Spleen (tissue), 11 donors: ENCODE measurements at regions not wholly inside any gene's neighbourhood (a gene's known extent, or its start where the extent isn't known, plus 50 kb on each side); places are given as distances from the start of the nearest gene placed in this dataset.

Source experiments
- DNase-seq: peaks from one replicate; pipeline ENCODE4 v3.0.0-alpha.2; 2020
- H3K27ac ChIP-seq, 8 donors: fragments of 200-600 bp; sonication (generic) in 7 of 8; 1 replicate in 4 of 8; 2 replicates in 4 of 8; pipeline versions ENCODE4 v1.5.0 to v1.8.0; 2016 to 2021; ENCODE audit warnings: inconsistent platforms in 4 of 8, mild to moderate bottlenecking in 4 of 8, moderate library complexity in 1 of 8
- H3K27me3 ChIP-seq, 7 donors: fragments of 200-600 bp; sonication (generic) in 6 of 7; replicated peaks in 1 of 7; 1 replicate in 4 of 7; 2 replicates in 3 of 7; pipeline versions ENCODE4 v1.5.0 to v1.8.0; 2016 to 2021; ENCODE audit warnings: inconsistent platforms in 3 of 7, mild to moderate bottlenecking in 1 of 7
- H3K36me3 ChIP-seq, 6 donors: fragments of 200-600 bp; sonication (generic) in 5 of 6; 1 replicate in 4 of 6; 2 replicates in 2 of 6; pipeline versions ENCODE4 v1.5.0 to v1.8.0; 2016 to 2021; ENCODE audit warnings: inconsistent platforms in 2 of 6
- H3K4me1 ChIP-seq, 6 donors: fragments of 200-600 bp; sonication (generic) in 5 of 6; 1 replicate in 3 of 6; 2 replicates in 3 of 6; pipeline versions ENCODE4 v1.5.0 to v1.8.0; 2016 to 2021; ENCODE audit warnings: inconsistent platforms in 3 of 6
- H3K4me3 ChIP-seq, 8 donors: fragments of 200-600 bp; sonication (generic) in 7 of 8; 1 replicate in 4 of 8; 2 replicates in 4 of 8; pipeline versions ENCODE4 v1.5.0 to v1.8.0; 2016 to 2021; ENCODE audit warnings: inconsistent platforms in 4 of 8, mild to moderate bottlenecking in 4 of 8, moderate library complexity in 2 of 8
- H3K9me3 ChIP-seq, 8 donors: fragments of 200-600 bp; sonication (generic) in 7 of 8; 1 replicate in 4 of 8; 2 replicates in 4 of 8; pipeline versions ENCODE4 v1.5.0 to v1.8.0; 2016 to 2021; ENCODE audit warnings: inconsistent platforms in 4 of 8
- CTCF ChIP-seq, 11 experiments: fragments of 200-600 bp in 7 of 11; fragments of 450-650 bp in 4 of 11; sonication (generic) in 4 of 11; IDR thresholded peaks in 8 of 11; conservative IDR thresholded peaks in 3 of 11; 1 replicate in 7 of 11; 2 replicates in 4 of 11; pipeline versions ENCODE4 v1.4.0 to v1.8.0; 2016 to 2021; ENCODE audit warnings: antibody characterized with exemption in 11 of 11, inconsistent platforms in 4 of 11, mild to moderate bottlenecking in 1 of 11
- POLR2A ChIP-seq, 3 donors: fragments of 450-650 bp; IDR thresholded peaks; one replicate each; pipeline ENCODE4 v1.5.1; 2017; ENCODE audit warnings: antibody characterized with exemption in 3 of 3, mild to moderate bottlenecking in 1 of 3
- POLR2AphosphoS5 ChIP-seq, 3 donors: sonication (generic); formaldehyde crosslinking; IDR thresholded peaks; one replicate each; pipeline ENCODE4 v1.5.1; 2017; ENCODE audit warnings: antibody characterized with exemption in 3 of 3
- WGBS, 5 donors: extraction: QIAGEN DNeasy Blood & Tissue Kit in 3 of 5; methylation state at CpG; one replicate each; pipeline versions ENCODE4 v1.1.5 to v1.1.7; 2013 to 2018; 5-methylcytosine and 5-hydroxymethylcytosine counted together
- intact Hi-C: fragments of 100-400 bp; cut with DNase I; formaldehyde crosslinking; loops from one replicate; pipeline ENCODE4 v1.15.0; 2023; ENCODE audit warnings: low total_unique reads
- donor health status: healthy with polysubstance abuse.
- donor health status: DM: no; HTN: no; CAD: no; lungs with moderate emphysema.
- donor health status: DM: no; HTN: no; CAD: no.
- donor health status: Bipolar disorder and iron deficiency.
- donor health status: healthy.
- donor health status: DM: no; HTN: no; CAD: no.
- donor health status: DM: yes; HTN: yes; CAD: no.

GRCh38 chr10:57884965-57885617, 382.6 kb downstream of the IPMK start:
- Histone ChIP-seq H3K4me1 (no peaks in the 10 kb centered on the region), H3K4me3 (no peak overlapping the region), H3K27ac (no peak overlapping the region), H3K36me3 (no peaks in the 10 kb centered on the region), H3K27me3 (no peaks in the 10 kb centered on the region), H3K9me3 (peaks cover 0 to 6% (median 0%) of the 10 kb centered on the region in 8 donors)
- WGBS, 5 donors: 46 to 64% (median 56%) methylated on average over 2 of the region's 2 CpGs
- intact Hi-C loops: no loop called here
- DNase-seq: no peak
- TF ChIP-seq POLR2AphosphoS5 (IDR thresholded peaks at IDR 0.05): no peak
- TF ChIP-seq CTCF (IDR thresholded peaks at IDR 0.05 in 8 of 11, conservative IDR thresholded peaks at IDR 0.05 in 3 of 11): no peak
- TF ChIP-seq POLR2A (IDR thresholded peaks at IDR 0.05): no peak

GRCh38 chr10:57884407-57884806, 383.3 kb downstream of the IPMK start:
- WGBS, 5 donors: 51 to 68% (median 58%) methylated on average over 2 of the region's 2 CpGs

GRCh38 chr10:57880446-57881227, 387.1 kb downstream of the IPMK start:
- TF ChIP-seq POLR2A (IDR thresholded peaks at IDR 0.05) (no peak), POLR2AphosphoS5 (IDR thresholded peaks at IDR 0.05) (no peak), CTCF (IDR thresholded peaks at IDR 0.05 in 8 of 11, conservative IDR thresholded peaks at IDR 0.05 in 3 of 11) (no peak)
- intact Hi-C loops: no loop called here

More at GRCh38 chr10:57884407-57884806, 383.3 kb downstream of the IPMK start:
- Histone ChIP-seq H3K4me1 (no peaks in the 10 kb centered on the region), H3K36me3 (no peaks in the 10 kb centered on the region), H3K27ac (no peak overlapping the region), H3K9me3 (peaks cover 0 to 6% (median 0%) of the 10 kb centered on the region in 8 donors), H3K27me3 (no peaks in the 10 kb centered on the region), H3K4me3 (no peak overlapping the region)
- DNase-seq: no peak
- intact Hi-C loops: no loop called here
- TF ChIP-seq CTCF (IDR thresholded peaks at IDR 0.05 in 8 of 11, conservative IDR thresholded peaks at IDR 0.05 in 3 of 11): no peak
- no peak for TF ChIP-seq POLR2A (IDR thresholded peaks at IDR 0.05)
- no peak for TF ChIP-seq POLR2AphosphoS5 (IDR thresholded peaks at IDR 0.05)

GRCh38 chr10:57874810-57875209, 392.9 kb downstream of the IPMK start:
- no peak for DNase-seq
- Histone ChIP-seq H3K27me3 (no peaks in the 10 kb centered on the region), H3K4me1 (no peaks in the 10 kb centered on the region), H3K27ac (no peak overlapping the region), H3K4me3 (no peak overlapping the region), H3K36me3 (no peaks in the 10 kb centered on the region), H3K9me3 (no peaks in the 10 kb centered on the region)
- intact Hi-C loops: no loop called here
- 87 to 90% (median 88%) methylated on average over 4 of the region's 4 CpGs for WGBS, 5 donors
- no peak for TF ChIP-seq CTCF (IDR thresholded peaks at IDR 0.05 in 8 of 11, conservative IDR thresholded peaks at IDR 0.05 in 3 of 11)
- no peak for TF ChIP-seq POLR2A (IDR thresholded peaks at IDR 0.05)
- TF ChIP-seq POLR2AphosphoS5 (IDR thresholded peaks at IDR 0.05): no peak

More at GRCh38 chr10:57880446-57881227, 387.1 kb downstream of the IPMK start:
- Histone ChIP-seq H3K27ac (no peak overlapping the region), H3K27me3 (no peaks in the 10 kb centered on the region), H3K9me3 (no peaks in the 10 kb centered on the region), H3K36me3 (no peaks in the 10 kb centered on the region), H3K4me1 (no peaks in the 10 kb centered on the region), H3K4me3 (no peak overlapping the region)
- WGBS, 5 donors: 80 to 91% (median 81%) methylated on average over 1 of the region's 1 CpG
- DNase-seq: no peak
